ENCODE measurements at regions not wholly inside any gene's neighbourhood (a gene's known extent, or its start where the extent isn't known, plus 50 kb on each side); places are given as distances from the start of the nearest gene placed in this dataset.

GRCh38 chr18:56044239-56044638, 456.2 kb upstream of the TCF4 start:
- TF ChIP-seq, protein P1, sequence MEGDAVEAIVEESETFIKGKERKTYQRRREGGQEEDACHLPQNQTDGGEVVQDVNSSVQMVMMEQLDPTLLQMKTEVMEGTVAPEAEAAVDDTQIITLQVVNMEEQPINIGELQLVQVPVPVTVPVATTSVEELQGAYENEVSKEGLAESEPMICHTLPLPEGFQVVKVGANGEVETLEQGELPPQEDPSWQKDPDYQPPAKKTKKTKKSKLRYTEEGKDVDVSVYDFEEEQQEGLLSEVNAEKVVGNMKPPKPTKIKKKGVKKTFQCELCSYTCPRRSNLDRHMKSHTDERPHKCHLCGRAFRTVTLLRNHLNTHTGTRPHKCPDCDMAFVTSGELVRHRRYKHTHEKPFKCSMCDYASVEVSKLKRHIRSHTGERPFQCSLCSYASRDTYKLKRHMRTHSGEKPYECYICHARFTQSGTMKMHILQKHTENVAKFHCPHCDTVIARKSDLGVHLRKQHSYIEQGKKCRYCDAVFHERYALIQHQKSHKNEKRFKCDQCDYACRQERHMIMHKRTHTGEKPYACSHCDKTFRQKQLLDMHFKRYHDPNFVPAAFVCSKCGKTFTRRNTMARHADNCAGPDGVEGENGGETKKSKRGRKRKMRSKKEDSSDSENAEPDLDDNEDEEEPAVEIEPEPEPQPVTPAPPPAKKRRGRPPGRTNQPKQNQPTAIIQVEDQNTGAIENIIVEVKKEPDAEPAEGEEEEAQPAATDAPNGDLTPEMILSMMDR (IDR thresholded peaks at IDR 0.05), result no peak
- TF ChIP-seq RAD21 (conservative IDR thresholded peaks at IDR 0.05 in 1 of 2, IDR thresholded peaks at IDR 0.05 in 1 of 2) (no peak), RCOR1 (IDR thresholded peaks at IDR 0.05; ENCODE audit: low read depth, low read length) (no peak), ZC3H11A (IDR thresholded peaks at IDR 0.05) (no peak), HOXA7 (CRISPR knock-in tag; IDR thresholded peaks at IDR 0.05) (no peak), SREBF2 (IDR thresholded peaks at IDR 0.05) (no peak), EP300 (IDR thresholded peaks at IDR 0.05) (no peak), USF2 (IDR thresholded peaks at IDR 0.05) (no peak), NR3C1 (IDR thresholded peaks at IDR 0.05) (no peak), SMC3 (IDR thresholded peaks at IDR 0.05) (no peak), RFX5 (IDR thresholded peaks at IDR 0.05) (no peak), HDAC2 (IDR thresholded peaks at IDR 0.05) (no peak), POLR2AphosphoS2 (conservative IDR thresholded peaks at IDR 0.05; ENCODE audit: low read length) (no peak)
